Activated CD8-positive, alpha-beta T cell treated with anti-CD3 and anti-CD28 coated beads, Interleukin-2, amount 10 ng/mL, durations not matched to agents 7 days and 5 days (primary cell): ENCODE measurements at regions not wholly inside any gene's neighbourhood (a gene's known extent, or its start where the extent isn't known, plus 50 kb on each side); places are given as distances from the start of the nearest gene placed in this dataset.
"Not testable (repeated sequence)": the region's sequence is repeated elsewhere in the genome, so short reads cannot be mapped to it uniquely, and the experiment has no call there.

ENCODE experiments used
- ATAC-seq: fragments of 150-1000 bp; cut with Tn5 transposase; one replicate; pipeline ENCODE4 v1.10.0; 2021; ENCODE audit warnings: moderate library complexity
- CTCF ChIA-PET: fragments of 350-600 bp; sonication (Branson Sonifier 250); formaldehyde crosslinking; loops from one replicate; lab custom pipeline; 2021; ENCODE audit warnings: antibody characterized with exemption; lab: Charles Lee
- POLR2A ChIA-PET: fragments of 350-600 bp; sonication (Branson Sonifier 250); formaldehyde crosslinking; loops from one replicate; lab custom pipeline; 2021; ENCODE audit warnings: antibody characterized with exemption; lab: Charles Lee
- DNase-seq: peaks from one replicate; pipeline ENCODE4 v3.0.0-alpha.2; 2020
- H3K27ac Mint-ChIP-seq: one replicate; pipeline ENCODE4 v1.8.0; 2021; ENCODE audit warnings: mild to moderate bottlenecking, mixed read lengths
- H3K27me3 Mint-ChIP-seq: one replicate; pipeline ENCODE4 v1.8.0; 2021; ENCODE audit warnings: low read depth, mixed read lengths
- H3K36me3 Mint-ChIP-seq: one replicate; pipeline ENCODE4 v1.8.0; 2021; ENCODE audit warnings: low read depth, mixed read lengths
- H3K4me1 Mint-ChIP-seq: one replicate; pipeline ENCODE4 v1.8.0; 2021; ENCODE audit warnings: low read depth, mixed read lengths
- H3K4me3 Mint-ChIP-seq: one replicate; pipeline ENCODE4 v1.8.0; 2021; ENCODE audit warnings: mild to moderate bottlenecking, mixed read lengths
- H3K9me3 Mint-ChIP-seq: one replicate; pipeline ENCODE4 v1.8.0; 2022; ENCODE audit warnings: mixed read lengths; ENCODE audit not compliant: insufficient read depth

GRCh38 chr13:18643644-18644172 is 537.9 kb downstream of the TUBA3C start:
- H3K4me1 Mint-ChIP-seq, CTCF ChIA-PET, H3K9me3 Mint-ChIP-seq, H3K27ac Mint-ChIP-seq, ATAC-seq, POLR2A ChIA-PET, H3K27me3 Mint-ChIP-seq, H3K4me3 Mint-ChIP-seq, H3K36me3 Mint-ChIP-seq: not testable (repeated sequence)
- peak; percentile 20 for DNase-seq

GRCh38 chr13:18628928-18629327 is 552.7 kb downstream of the TUBA3C start:
- DNase-seq, H3K36me3 Mint-ChIP-seq, ATAC-seq, H3K9me3 Mint-ChIP-seq, POLR2A ChIA-PET, H3K4me3 Mint-ChIP-seq, H3K27ac Mint-ChIP-seq, H3K27me3 Mint-ChIP-seq, H3K4me1 Mint-ChIP-seq, CTCF ChIA-PET: not testable (repeated sequence)

GRCh38 chr13:18628428-18628827 is 553.2 kb downstream of the TUBA3C start:
- H3K4me1 Mint-ChIP-seq, result no peaks in the 10 kb centered on the region
- CTCF ChIA-PET, result no interaction called here
- no peak overlapping the region for H3K4me3 Mint-ChIP-seq
- no peak overlapping the region for H3K27ac Mint-ChIP-seq
- ATAC-seq (no peak), DNase-seq (no peak)
- peaks cover under 1% of the 10 kb centered on the region for H3K9me3 Mint-ChIP-seq
- H3K27me3 Mint-ChIP-seq, result no peaks in the 10 kb centered on the region
- POLR2A ChIA-PET, result no interaction called here
- no peaks in the 10 kb centered on the region for H3K36me3 Mint-ChIP-seq

- H3K27ac Mint-ChIP-seq, ATAC-seq, POLR2A ChIA-PET, H3K4me1 Mint-ChIP-seq, DNase-seq, CTCF ChIA-PET, H3K36me3 Mint-ChIP-seq, H3K27me3 Mint-ChIP-seq, H3K4me3 Mint-ChIP-seq, H3K9me3 Mint-ChIP-seq: not testable (repeated sequence)
Measured at GRCh38 chr13:18624061-18624460, 557.6 kb downstream of the TUBA3C start.

GRCh38 chr13:18618442-18618841 is 563.2 kb downstream of the TUBA3C start:
- H3K4me3 Mint-ChIP-seq, H3K36me3 Mint-ChIP-seq, CTCF ChIA-PET, ATAC-seq, H3K4me1 Mint-ChIP-seq, H3K27me3 Mint-ChIP-seq, H3K27ac Mint-ChIP-seq, DNase-seq, H3K9me3 Mint-ChIP-seq, POLR2A ChIA-PET: not testable (repeated sequence)

GRCh38 chr13:18610476-18610875 is 571.1 kb downstream of the TUBA3C start:
- POLR2A ChIA-PET, H3K36me3 Mint-ChIP-seq, CTCF ChIA-PET, H3K27ac Mint-ChIP-seq, H3K9me3 Mint-ChIP-seq, H3K4me3 Mint-ChIP-seq, H3K4me1 Mint-ChIP-seq, H3K27me3 Mint-ChIP-seq, ATAC-seq, DNase-seq: not testable (repeated sequence)

GRCh38 chr13:18609371-18609770 is 572.3 kb downstream of the TUBA3C start:
- H3K9me3 Mint-ChIP-seq, CTCF ChIA-PET, H3K36me3 Mint-ChIP-seq, ATAC-seq, H3K27me3 Mint-ChIP-seq, POLR2A ChIA-PET, H3K4me1 Mint-ChIP-seq, H3K4me3 Mint-ChIP-seq, DNase-seq, H3K27ac Mint-ChIP-seq: not testable (repeated sequence)

- DNase-seq, H3K36me3 Mint-ChIP-seq, H3K27ac Mint-ChIP-seq, CTCF ChIA-PET, ATAC-seq, H3K4me1 Mint-ChIP-seq, H3K27me3 Mint-ChIP-seq, H3K4me3 Mint-ChIP-seq, H3K9me3 Mint-ChIP-seq, POLR2A ChIA-PET: not testable (repeated sequence)
Measured at GRCh38 chr13:18608851-18609250, 572.8 kb downstream of the TUBA3C start.

- DNase-seq, H3K36me3 Mint-ChIP-seq, ATAC-seq, POLR2A ChIA-PET, H3K9me3 Mint-ChIP-seq, CTCF ChIA-PET, H3K27me3 Mint-ChIP-seq, H3K4me1 Mint-ChIP-seq, H3K4me3 Mint-ChIP-seq, H3K27ac Mint-ChIP-seq: not testable (repeated sequence)
Measured at GRCh38 chr13:18600366-18600765, 581.3 kb downstream of the TUBA3C start.

GRCh38 chr13:18599791-18600211 is 581.8 kb downstream of the TUBA3C start:
- H3K9me3 Mint-ChIP-seq, H3K4me1 Mint-ChIP-seq, H3K4me3 Mint-ChIP-seq, H3K27ac Mint-ChIP-seq, H3K27me3 Mint-ChIP-seq, CTCF ChIA-PET, H3K36me3 Mint-ChIP-seq, DNase-seq, POLR2A ChIA-PET, ATAC-seq: not testable (repeated sequence)

GRCh38 chr13:18598543-18598942 is 583.1 kb downstream of the TUBA3C start:
- H3K4me3 Mint-ChIP-seq, POLR2A ChIA-PET, H3K4me1 Mint-ChIP-seq, DNase-seq, H3K27me3 Mint-ChIP-seq, CTCF ChIA-PET, H3K9me3 Mint-ChIP-seq, H3K36me3 Mint-ChIP-seq, ATAC-seq, H3K27ac Mint-ChIP-seq: not testable (repeated sequence)

- H3K36me3 Mint-ChIP-seq, DNase-seq, ATAC-seq, H3K27ac Mint-ChIP-seq, H3K9me3 Mint-ChIP-seq, CTCF ChIA-PET, H3K4me3 Mint-ChIP-seq, POLR2A ChIA-PET, H3K4me1 Mint-ChIP-seq, H3K27me3 Mint-ChIP-seq: not testable (repeated sequence)
Measured at GRCh38 chr13:18597940-18598339, 583.7 kb downstream of the TUBA3C start.

- H3K36me3 Mint-ChIP-seq, H3K4me1 Mint-ChIP-seq, DNase-seq, ATAC-seq, POLR2A ChIA-PET, H3K9me3 Mint-ChIP-seq, H3K27me3 Mint-ChIP-seq, CTCF ChIA-PET, H3K27ac Mint-ChIP-seq, H3K4me3 Mint-ChIP-seq: not testable (repeated sequence)
Measured at GRCh38 chr13:18577103-18577502, 604.5 kb downstream of the TUBA3C start.
